NCI-H2171 treated with DMSO at 0.1 percent for 48 hours (cell line): ENCODE measurements at regions not wholly inside any gene's neighbourhood (a gene's known extent, or its start where the extent isn't known, plus 50 kb on each side); places are given as distances from the start of the nearest gene placed in this dataset.

Experiments used
- DNase-seq: peaks from one replicate; lab custom pipeline; 2025; lab: John Stamatoyannopoulos, UW

DNA sequence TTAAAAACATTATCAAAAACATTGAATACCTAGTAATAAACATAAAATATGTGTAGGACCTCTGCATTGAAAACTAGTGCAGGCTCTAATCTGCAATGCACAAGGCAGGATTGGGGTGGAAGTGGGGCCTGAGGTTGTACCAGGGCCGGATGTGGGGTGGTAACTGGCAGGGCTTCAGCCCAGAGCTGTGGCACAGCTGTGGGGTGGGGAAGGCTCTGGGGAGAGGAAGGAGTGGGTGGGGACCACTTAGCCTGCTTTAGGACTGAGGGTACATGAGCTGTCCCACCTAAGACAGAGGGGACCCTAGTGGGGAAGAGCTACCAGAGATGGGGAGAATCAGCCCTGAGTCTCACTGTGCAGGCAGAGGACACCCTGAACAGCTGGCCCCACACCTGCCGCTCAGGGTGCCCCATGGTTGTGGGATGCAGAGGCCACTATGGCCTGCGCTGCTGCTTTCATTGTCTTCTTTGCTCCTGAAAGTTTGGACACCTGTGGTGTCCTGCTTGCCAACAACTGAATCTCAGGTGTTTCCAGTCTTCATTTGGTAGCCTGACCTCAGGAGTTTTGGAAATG is 311.4 kb downstream of the TLE4 start:
- DNase-seq = no peak

DNA sequence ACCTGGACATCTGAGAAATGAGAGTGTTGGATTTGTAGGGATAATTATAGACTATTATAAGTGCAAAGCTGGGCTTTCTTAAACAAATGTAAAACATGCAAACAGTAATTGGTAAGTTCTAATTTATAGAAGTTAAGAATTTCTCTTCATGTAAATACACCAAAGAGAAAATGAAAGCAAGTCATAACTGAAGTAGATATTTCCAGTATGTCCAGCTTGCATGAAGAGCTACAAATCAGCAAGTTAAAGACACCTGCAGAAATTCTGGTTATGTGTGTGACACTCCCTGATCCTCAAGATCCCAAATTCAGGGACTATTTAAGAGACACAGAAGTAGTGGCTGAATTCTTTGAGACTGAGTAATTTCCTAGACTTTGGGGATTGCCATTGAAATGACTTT is 308.9 kb downstream of the TLE4 start:
- DNase-seq = no peak

GRCh38 chr9:79877943-79878602 is 306.3 kb downstream of the TLE4 start:
- DNase-seq = no peak

DNA sequence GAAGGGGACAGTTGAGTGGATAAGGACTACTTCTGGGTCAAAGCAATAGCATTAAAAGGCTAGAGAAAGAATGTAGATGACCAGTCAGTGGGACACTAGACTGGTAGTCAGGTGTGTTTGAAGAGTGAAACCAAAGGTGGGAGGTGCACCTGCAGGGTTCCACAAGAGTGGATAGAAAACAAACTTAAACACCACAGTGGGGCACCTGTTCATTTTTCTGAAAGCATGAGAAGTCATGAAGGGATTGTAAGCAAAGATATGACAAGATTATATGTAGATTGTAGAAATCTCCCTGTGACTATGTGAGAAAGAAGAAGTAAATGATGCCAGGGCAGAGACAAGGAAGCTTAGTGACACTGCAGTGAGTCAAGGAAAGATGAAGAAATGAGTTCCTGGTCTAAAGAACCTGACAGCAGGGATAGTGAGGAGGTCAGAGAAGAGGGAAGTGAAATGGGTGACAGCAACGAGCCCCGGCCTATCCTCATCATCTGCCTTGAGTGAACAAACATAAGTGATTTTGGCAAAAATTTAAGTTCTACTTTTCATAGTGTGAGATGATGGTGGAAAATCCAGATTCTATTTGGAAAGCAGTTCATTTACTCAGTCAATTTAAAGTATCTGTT is 296.9 kb downstream of the TLE4 start:
- DNase-seq = no peak

- DNase-seq = no peak
These were observed 291.4 kb downstream of the TLE4 start for GRCh38 chr9:79862921-79863890.

GRCh38 chr9:79858508-79858907 is 286.7 kb downstream of the TLE4 start:
- no peak for DNase-seq

- no peak for DNase-seq
These were observed 285.4 kb downstream of the TLE4 start for GRCh38 chr9:79857188-79857587.

GRCh38 chr9:79847074-79847473 is 275.3 kb downstream of the TLE4 start:
- no peak for DNase-seq

GRCh38 chr9:79829566-79830302 is 258.0 kb downstream of the TLE4 start:
- DNase-seq = no peak

GRCh38 chr9:79824265-79824664 is 252.5 kb downstream of the TLE4 start:
- DNase-seq = no peak

- no peak for DNase-seq
These were observed 245.8 kb downstream of the TLE4 start for GRCh38 chr9:79817438-79818004.

DNA sequence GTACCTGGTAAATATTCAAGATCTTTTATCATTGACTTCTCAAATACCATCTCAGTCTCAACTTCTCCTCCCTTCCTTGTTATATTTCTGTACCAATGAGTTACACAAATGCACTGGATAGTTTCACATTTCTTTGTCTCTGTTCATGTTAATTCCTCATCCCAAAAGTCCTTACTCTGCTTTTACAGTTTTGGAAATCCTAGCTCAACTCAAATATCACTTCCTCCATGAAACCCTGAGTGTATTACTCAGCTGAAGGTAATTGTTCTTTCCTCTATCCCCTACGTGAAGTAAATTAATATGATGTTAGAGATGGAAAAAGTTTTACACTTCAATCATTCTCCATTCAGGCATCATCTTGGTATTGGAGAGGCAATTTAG is 241.5 kb downstream of the TLE4 start:
- no peak for DNase-seq

DNA sequence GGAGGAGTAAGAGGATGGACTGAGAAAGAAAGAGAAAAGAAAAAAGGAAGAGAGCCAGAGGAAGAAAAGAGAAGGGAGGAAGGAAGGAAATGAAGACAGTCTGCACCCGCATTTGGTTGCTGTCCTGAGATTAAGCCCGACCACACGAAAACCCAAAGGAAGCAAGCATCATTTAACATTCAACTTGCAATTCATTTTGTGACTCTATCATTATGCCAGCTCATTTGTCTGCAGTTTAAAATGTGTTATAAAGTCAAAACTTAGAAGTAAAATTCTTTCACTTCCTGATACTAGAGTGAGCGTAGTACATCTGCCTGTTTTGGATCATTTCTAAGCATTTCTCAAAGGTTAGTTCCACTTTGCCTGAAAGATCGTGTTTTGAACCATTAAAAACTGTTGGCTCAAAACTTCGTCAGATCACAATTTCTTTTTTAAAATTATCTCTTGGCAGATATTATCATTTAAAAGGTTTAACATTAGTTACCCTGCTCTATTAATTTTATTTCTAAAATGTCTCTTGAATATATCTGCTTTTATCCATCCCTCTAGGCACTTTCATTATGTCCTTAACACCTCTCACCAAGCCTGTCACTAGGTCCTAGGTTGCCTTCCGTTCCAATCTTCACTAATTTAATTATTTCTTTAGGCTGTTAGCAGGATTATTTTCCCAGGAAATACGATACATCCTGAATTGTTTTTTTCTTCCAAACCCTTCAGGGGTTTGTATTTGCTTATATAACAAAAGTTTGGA is 240.9 kb downstream of the TLE4 start:
- DNase-seq = no peak

GRCh38 chr9:79812099-79812498 is 240.3 kb downstream of the TLE4 start:
- DNase-seq = no peak

DNA sequence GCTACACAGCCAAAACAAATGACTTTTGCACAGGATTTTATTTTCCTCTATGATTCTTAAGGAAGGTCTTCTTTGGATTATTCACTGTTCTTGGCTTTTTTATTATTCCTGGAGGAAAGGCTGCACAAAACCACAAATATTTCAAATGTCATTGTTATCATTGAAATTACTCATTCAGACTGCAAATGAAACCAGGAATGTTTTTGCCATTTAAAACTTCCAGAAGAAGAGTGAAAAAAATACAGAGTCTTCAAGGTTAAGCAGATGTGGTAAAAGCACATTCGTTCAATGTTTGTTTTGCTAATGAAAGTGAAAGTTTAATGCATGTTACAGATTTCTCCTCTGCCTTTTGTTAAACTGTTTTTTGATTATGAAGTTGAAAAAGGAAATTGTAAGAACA is 238.2 kb downstream of the TLE4 start:
- DNase-seq = no peak

DNA sequence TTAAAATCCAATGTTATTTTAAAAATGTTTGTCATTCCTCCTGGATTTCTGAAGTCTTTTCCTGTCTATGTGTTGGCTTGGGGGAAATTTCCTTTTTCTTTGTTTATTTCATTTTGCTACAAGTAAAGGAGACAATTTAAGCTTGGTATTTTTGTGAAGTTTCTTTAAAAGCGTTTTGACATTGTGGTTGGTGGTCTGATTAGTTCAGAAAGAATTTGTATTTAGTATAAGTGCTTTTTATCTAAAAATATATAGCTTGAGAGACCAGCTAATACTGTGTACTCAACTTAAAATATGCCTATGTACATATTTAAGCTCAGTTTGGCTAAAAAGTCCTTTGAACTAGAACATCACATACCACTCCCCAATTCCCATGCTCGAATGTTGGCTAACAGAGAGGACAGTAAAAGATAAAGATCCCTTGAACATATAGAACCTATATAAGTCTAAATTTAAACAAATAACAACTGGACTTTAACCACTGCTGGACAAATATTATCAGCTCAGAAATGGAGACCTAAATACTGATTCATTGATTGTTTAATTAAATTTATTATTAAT is 237.6 kb downstream of the TLE4 start:
- no peak for DNase-seq

- peak; percentile 59 for DNase-seq
These were observed 236.2 kb downstream of the TLE4 start for GRCh38 chr9:79807971-79808370.

GRCh38 chr9:79806086-79806485 is 234.3 kb downstream of the TLE4 start:
- DNase-seq = no peak

DNA sequence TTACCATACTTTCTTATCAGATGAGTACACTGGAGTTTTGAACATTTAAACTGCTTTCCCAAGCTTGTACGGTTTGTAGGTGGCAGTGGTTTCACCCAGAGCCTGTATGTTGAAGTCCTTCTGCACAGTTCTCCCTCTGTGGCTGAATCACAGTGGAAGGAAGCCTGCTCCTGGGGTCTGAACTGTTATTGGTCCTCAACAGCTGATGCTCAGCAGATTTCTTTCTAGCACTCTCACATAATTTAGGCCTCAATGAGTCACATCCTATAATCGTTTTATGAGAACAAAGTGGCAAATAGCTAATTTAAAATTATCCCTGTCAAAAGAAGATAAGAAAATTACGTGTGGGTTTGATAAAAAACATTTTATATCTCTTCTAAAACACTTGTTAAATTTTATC is 229.7 kb downstream of the TLE4 start:
- DNase-seq = no peak

DNA sequence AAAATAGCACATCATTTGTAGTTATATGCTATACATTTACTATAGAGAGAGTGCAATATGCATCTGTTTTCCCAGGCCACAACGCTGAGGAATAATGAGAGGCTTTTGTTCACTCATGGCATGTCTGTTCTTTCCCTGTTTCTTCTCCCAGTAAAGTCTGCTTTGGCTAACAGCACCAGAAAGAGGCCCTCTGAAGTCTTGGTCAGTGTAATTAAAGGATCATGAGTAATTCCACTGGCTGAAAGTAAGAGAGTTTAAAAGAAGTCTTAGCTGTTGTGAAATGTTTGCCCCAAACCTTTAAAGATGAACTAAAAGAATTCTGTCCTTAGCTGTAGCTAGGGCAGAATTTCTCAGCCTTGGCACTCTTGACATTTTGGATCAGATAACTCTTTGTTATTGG is 228.8 kb downstream of the TLE4 start:
- DNase-seq = no peak
